SH-SY5Y (cell line): ENCODE measurements at regions not wholly inside any gene's neighbourhood (a gene's known extent, or its start where the extent isn't known, plus 50 kb on each side); places are given as distances from the start of the nearest gene placed in this dataset.

Experiments
- GATA2 ChIP-seq: IDR thresholded peaks from 2 replicates; pipeline ENCODE4 v1.6.1; 2011; ENCODE audit warnings: mild to moderate bottlenecking, low read depth, low read length
- GATA3 ChIP-seq: IDR thresholded peaks from 2 replicates; pipeline ENCODE4 v1.6.1; 2011; ENCODE audit warnings: low read depth, mild to moderate bottlenecking, low read length, moderate library complexity

DNA sequence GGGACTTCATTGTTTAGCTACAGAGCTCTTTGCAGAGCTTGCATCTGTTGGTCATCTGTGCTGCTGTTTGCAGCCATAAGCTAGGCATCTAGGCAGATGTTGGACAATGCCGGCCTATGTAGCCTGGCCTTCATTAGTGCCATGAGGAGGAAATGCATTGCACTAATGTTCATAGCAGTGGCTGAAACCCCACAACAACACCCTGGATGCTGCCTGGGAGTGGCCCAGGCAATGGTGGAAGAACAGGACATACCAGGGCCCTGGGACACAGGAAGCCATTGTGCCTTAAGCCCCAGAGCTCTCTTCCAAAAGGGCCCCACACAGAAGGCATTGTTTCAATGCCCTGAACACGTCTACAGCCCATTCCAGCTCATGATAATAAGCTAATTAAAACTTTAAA, 131.5 kb upstream of the LYZL1 start:
- TF ChIP-seq GATA2 (no peak), GATA3 (no peak)
